ENCODE measurements at regions not wholly inside any gene's neighbourhood (a gene's known extent, or its start where the extent isn't known, plus 50 kb on each side); places are given as distances from the start of the nearest gene placed in this dataset.

DNA sequence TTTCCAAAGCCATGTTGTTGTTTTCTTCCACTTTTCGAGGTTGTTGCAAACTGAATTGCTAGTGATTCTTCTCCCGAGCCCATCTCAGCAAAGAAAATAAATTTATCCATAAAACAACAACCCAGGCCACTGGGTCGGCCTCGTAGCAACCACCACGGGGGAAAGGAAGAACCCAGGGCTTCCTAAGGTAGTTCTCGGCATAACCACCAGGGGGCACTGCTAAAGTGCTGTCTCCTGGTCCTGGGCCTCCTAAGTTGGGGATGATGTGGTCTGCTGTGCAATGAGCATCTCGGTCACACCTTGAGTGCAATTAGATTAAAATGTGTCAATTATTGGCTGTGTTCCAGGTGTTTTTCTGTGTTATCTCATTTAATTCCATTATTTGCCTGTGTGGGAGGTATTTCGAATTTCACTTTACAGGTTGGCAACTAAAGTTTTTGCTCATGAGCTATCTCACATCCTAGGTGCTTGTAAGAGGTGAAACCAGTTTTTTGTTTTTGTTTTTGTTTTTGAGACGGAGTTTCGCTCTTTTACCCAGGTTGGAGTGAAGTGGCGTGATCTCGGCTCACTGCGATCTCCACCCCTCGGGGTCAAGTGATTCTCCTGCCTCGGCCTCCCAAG, 102.8 kb upstream of the DAP start:
- Histone ChIP-seq H3K36me3 (ENCODE audit: insufficient read depth, insufficient read length, low read length) (no peaks in the 10 kb centered on the region), H3K27me3 (ENCODE audit: insufficient read depth, insufficient read length) (no peaks in the 10 kb centered on the region), H3K9ac (ENCODE audit: insufficient read length, low read depth) (no peak overlapping the region), H3K4me1 (ENCODE audit: insufficient read depth, insufficient read length) (peaks cover 4% of the 10 kb centered on the region), H3K4me3 (ENCODE audit: insufficient read length, low read depth) (no peak overlapping the region), H3K9me3 (ENCODE audit: insufficient read depth, low read length) (no peaks in the 10 kb centered on the region)
- DNase-seq (ENCODE audit: low read depth, low spot score): no peak
- TF ChIP-seq YY1 (IDR thresholded peaks at IDR 0.05; ENCODE audit: insufficient read depth, insufficient read length) (no peak), ZNF274 (IDR thresholded peaks at IDR 0.05; ENCODE audit: low read depth, low read length) (no peak), SUZ12 (IDR thresholded peaks at IDR 0.05; ENCODE audit: extremely low read depth, insufficient read depth, insufficient read length) (no peak)

DNA sequence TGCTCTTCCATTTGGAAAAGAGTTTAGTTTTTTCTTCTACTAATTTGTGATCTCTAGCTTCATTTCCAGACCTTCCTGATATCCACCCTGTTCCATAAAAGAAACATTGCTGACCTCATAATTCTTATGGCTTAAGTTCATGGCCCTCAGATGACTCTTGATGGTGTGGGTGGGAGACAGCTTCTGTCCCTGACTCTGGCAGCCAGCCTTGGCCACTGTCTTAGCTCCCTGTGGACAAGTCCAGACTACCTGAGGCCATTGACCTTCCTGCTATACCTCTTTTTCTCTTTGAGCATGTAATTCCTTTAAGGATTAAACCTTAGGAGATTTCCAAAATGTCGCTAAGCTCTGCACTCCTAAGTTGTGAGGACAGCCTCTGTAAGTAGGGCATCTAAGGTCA, 101.1 kb upstream of the DAP start:
- peaks cover 4% of the 10 kb centered on the region for H3K4me1 ChIP-seq (ENCODE audit: insufficient read depth, insufficient read length)
- H3K36me3 ChIP-seq (ENCODE audit: insufficient read depth, insufficient read length, low read length): no peaks in the 10 kb centered on the region
- H3K27me3 ChIP-seq (ENCODE audit: insufficient read depth, insufficient read length): peaks cover 11% of the 10 kb centered on the region
- DNase-seq (ENCODE audit: low read depth, low spot score): no peak
- H3K4me3 ChIP-seq (ENCODE audit: insufficient read length, low read depth): no peak overlapping the region
- H3K9me3 ChIP-seq (ENCODE audit: insufficient read depth, low read length): no peaks in the 10 kb centered on the region
- TF ChIP-seq ZNF274 (IDR thresholded peaks at IDR 0.05; ENCODE audit: low read depth, low read length) (no peak), YY1 (IDR thresholded peaks at IDR 0.05; ENCODE audit: insufficient read depth, insufficient read length) (no peak), SUZ12 (IDR thresholded peaks at IDR 0.05; ENCODE audit: extremely low read depth, insufficient read depth, insufficient read length) (no peak)
- no peak overlapping the region for H3K9ac ChIP-seq (ENCODE audit: insufficient read length, low read depth)

DNA sequence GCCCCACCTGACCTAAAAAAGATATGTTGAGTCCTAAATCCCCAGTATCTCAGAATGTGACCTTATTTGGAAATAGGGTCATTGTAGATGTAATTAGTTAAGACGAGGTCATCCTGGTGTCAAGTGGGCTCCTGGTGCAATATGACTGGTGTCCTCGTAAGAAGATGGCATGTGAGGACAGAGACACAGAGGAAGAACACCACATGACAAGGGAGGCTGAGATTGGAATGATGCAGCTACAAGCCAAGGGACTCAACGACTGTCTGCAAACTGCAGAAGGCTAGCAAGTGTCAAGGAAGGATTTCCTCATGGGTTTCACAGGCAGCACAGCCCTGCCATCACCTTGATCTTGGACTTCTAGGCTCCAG, 100.4 kb upstream of the DAP start:
- Histone ChIP-seq H3K9me3 (ENCODE audit: insufficient read depth, low read length) (no peaks in the 10 kb centered on the region), H3K27me3 (ENCODE audit: insufficient read depth, insufficient read length) (peaks cover 12% of the 10 kb centered on the region), H3K9ac (ENCODE audit: insufficient read length, low read depth) (no peak overlapping the region), H3K36me3 (ENCODE audit: insufficient read depth, insufficient read length, low read length) (no peaks in the 10 kb centered on the region), H3K4me1 (ENCODE audit: insufficient read depth, insufficient read length) (peaks cover 6% of the 10 kb centered on the region), H3K4me3 (ENCODE audit: insufficient read length, low read depth) (no peak overlapping the region)
- TF ChIP-seq ZNF274 (IDR thresholded peaks at IDR 0.05; ENCODE audit: low read depth, low read length): no peak
- no peak for TF ChIP-seq SUZ12 (IDR thresholded peaks at IDR 0.05; ENCODE audit: extremely low read depth, insufficient read depth, insufficient read length)
- no peak for DNase-seq (ENCODE audit: low read depth, low spot score)

DNA sequence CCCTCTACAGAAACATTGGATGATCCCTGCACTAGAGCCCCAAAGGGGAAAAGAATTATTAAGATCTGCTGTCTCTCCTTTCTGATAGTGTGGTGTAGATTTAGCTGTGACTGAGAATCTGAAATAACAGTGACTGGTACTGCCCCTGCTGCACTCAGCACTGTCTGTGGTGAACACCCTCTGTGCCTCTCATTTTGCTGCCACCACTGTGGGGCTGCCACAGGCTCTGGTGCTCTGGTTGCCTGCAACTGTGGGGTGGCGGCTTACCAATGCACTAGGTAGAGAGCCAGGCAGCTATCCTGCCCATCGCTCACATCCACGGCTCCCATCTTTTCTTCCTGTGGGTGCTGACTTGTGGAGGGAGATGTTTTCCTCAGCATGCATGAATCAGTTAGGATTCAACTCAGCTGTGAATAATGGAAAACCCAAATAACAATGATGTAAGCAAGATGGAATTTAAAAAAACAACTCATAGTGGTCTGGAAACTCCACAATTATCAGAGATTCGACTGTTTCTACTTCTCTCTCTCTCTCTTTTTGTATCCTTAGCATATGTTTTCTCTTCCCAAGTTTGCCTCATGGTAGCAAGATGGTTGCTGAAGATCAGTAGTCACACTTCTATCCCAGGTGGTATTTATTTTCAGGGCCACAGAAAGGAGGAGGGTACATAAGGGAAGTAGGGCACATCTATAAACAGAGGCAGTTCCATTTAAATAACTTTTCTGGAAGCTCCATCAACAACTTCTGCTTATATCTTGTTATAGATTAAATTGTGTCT, 99.8 kb upstream of the DAP start:
- no peak overlapping the region for H3K9ac ChIP-seq (ENCODE audit: insufficient read length, low read depth)
- H3K4me1 ChIP-seq (ENCODE audit: insufficient read depth, insufficient read length): peaks cover 8% of the 10 kb centered on the region
- no peaks in the 10 kb centered on the region for H3K36me3 ChIP-seq (ENCODE audit: insufficient read depth, insufficient read length, low read length)
- no peaks in the 10 kb centered on the region for H3K9me3 ChIP-seq (ENCODE audit: insufficient read depth, low read length)
- TF ChIP-seq SUZ12 (IDR thresholded peaks at IDR 0.05; ENCODE audit: extremely low read depth, insufficient read depth, insufficient read length) (no peak), ZNF274 (IDR thresholded peaks at IDR 0.05; ENCODE audit: low read depth, low read length) (no peak), YY1 (IDR thresholded peaks at IDR 0.05; ENCODE audit: insufficient read depth, insufficient read length) (no peak)
- DNase-seq (ENCODE audit: low read depth, low spot score): no peak
- peaks cover 12% of the 10 kb centered on the region for H3K27me3 ChIP-seq (ENCODE audit: insufficient read depth, insufficient read length)
- no peak overlapping the region for H3K4me3 ChIP-seq (ENCODE audit: insufficient read length, low read depth)

DNA sequence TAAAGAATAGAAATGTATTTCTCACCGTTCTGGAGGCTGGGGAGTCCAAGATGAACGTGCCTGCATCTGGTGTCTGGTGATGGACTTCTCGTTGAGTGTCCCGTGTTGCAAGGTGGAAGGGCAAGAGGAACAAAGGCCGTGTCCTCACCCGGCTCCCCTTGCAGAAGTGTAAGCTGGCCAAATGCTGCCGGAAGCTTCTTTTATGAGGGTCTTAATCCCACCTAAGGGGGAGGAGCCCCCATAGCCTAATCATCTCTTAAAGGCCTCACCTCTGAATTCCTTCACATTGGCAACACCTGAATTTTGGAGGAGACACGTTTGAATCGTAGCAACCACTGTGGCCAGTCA, 99.1 kb upstream of the DAP start:
- no peak overlapping the region for H3K4me3 ChIP-seq (ENCODE audit: insufficient read length, low read depth)
- TF ChIP-seq ZNF274 (IDR thresholded peaks at IDR 0.05; ENCODE audit: low read depth, low read length): no peak
- no peak for TF ChIP-seq SUZ12 (IDR thresholded peaks at IDR 0.05; ENCODE audit: extremely low read depth, insufficient read depth, insufficient read length)
- TF ChIP-seq YY1 (IDR thresholded peaks at IDR 0.05; ENCODE audit: insufficient read depth, insufficient read length): no peak
- H3K27me3 ChIP-seq (ENCODE audit: insufficient read depth, insufficient read length): peaks cover 12% of the 10 kb centered on the region
- H3K9ac ChIP-seq (ENCODE audit: insufficient read length, low read depth): no peak overlapping the region
- H3K9me3 ChIP-seq (ENCODE audit: insufficient read depth, low read length): no peaks in the 10 kb centered on the region
- peaks cover 8% of the 10 kb centered on the region for H3K4me1 ChIP-seq (ENCODE audit: insufficient read depth, insufficient read length)
- H3K36me3 ChIP-seq (ENCODE audit: insufficient read depth, insufficient read length, low read length): no peaks in the 10 kb centered on the region
- DNase-seq (ENCODE audit: low read depth, low spot score): no peak

DNA sequence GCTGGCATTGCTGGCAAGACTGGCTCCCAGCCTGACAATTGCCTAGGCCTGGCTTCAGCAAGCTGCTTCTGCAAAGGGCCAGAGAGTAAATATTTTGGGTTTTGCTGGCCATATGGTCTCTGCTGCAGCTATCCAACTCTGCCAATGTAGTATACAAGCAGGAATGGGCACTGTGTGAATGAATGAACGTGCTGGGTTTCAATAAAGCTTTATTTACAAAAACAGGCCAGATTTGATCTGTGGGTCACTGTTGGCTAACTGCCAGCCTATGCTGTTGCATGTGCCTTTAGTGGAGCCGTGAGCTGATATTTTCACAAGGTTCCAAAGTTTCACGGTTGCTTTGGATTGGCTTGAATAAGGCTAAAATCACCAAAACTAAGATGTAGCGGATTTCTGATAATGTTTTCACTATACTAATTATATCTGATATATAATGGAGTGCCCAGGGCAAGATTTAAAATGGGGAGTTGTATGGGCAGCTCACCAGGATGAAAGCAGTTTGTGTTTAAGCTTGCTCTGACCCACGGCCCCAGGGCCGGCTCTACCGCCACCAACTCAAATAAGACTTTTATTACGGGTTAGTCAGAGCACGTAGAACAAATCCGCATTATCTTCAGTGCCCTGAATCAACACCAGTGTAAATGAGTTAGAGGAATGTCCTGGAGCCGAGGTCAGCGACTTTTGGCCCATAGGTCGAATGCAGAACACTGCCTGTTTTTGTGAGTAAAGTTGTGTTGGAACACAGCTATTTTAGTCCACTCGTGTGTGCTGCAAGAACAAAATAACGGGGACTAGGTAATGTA, 98.6 kb upstream of the DAP start:
- TF ChIP-seq ZNF274 (IDR thresholded peaks at IDR 0.05; ENCODE audit: low read depth, low read length): no peak
- TF ChIP-seq YY1 (IDR thresholded peaks at IDR 0.05; ENCODE audit: insufficient read depth, insufficient read length): no peak
- TF ChIP-seq SUZ12 (IDR thresholded peaks at IDR 0.05; ENCODE audit: extremely low read depth, insufficient read depth, insufficient read length): no peak
- no peak for DNase-seq (ENCODE audit: low read depth, low spot score)
- H3K9ac ChIP-seq (ENCODE audit: insufficient read length, low read depth): no peak overlapping the region
- no peaks in the 10 kb centered on the region for H3K9me3 ChIP-seq (ENCODE audit: insufficient read depth, low read length)
- peaks cover 12% of the 10 kb centered on the region for H3K27me3 ChIP-seq (ENCODE audit: insufficient read depth, insufficient read length)
- no peaks in the 10 kb centered on the region for H3K36me3 ChIP-seq (ENCODE audit: insufficient read depth, insufficient read length, low read length)
- H3K4me3 ChIP-seq (ENCODE audit: insufficient read length, low read depth): no peak overlapping the region
- H3K4me1 ChIP-seq (ENCODE audit: insufficient read depth, insufficient read length): peaks cover 8% of the 10 kb centered on the region

DNA sequence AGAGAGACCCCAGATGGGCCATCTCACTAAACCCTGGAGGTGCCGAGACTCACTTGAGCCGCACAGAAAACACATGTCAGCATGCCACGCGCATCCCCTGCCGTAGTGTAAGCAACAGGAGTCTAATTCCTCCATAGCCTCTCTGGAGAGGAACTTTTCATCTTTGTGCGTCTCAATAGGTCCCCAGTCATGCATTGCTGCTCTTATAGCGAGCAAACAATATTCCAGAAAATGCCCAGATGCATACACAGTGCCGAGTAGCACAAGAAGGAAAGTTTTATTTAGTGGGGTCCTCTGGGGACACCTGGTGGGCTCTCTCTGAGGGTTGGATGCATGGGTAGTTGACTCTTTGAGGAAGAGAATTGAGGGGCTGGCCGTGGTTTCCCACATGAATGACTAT, 97.9 kb upstream of the DAP start:
- no peak for DNase-seq (ENCODE audit: low read depth, low spot score)
- H3K36me3 ChIP-seq (ENCODE audit: insufficient read depth, insufficient read length, low read length): no peaks in the 10 kb centered on the region
- H3K4me3 ChIP-seq (ENCODE audit: insufficient read length, low read depth): no peak overlapping the region
- peaks cover 8% of the 10 kb centered on the region for H3K4me1 ChIP-seq (ENCODE audit: insufficient read depth, insufficient read length)
- H3K9me3 ChIP-seq (ENCODE audit: insufficient read depth, low read length): no peaks in the 10 kb centered on the region
- no peak overlapping the region for H3K9ac ChIP-seq (ENCODE audit: insufficient read length, low read depth)
- peaks cover 12% of the 10 kb centered on the region for H3K27me3 ChIP-seq (ENCODE audit: insufficient read depth, insufficient read length)
- TF ChIP-seq SUZ12 (IDR thresholded peaks at IDR 0.05; ENCODE audit: extremely low read depth, insufficient read depth, insufficient read length) (no peak), YY1 (IDR thresholded peaks at IDR 0.05; ENCODE audit: insufficient read depth, insufficient read length) (no peak), ZNF274 (IDR thresholded peaks at IDR 0.05; ENCODE audit: low read depth, low read length) (no peak)

All from NT2/D1 (cell line).